IMR-90 (cell line): ENCODE measurements at regions not wholly inside any gene's neighbourhood (a gene's known extent, or its start where the extent isn't known, plus 50 kb on each side); places are given as distances from the start of the nearest gene placed in this dataset.

Experiments used
- FOS ChIP-seq: fragments of 150-350 bp; IDR thresholded peaks from 2 replicates; pipeline ENCODE4 v1.6.1; 2016; ENCODE audit warnings: low read depth, low read length
- MAZ ChIP-seq: IDR thresholded peaks from 2 replicates; pipeline ENCODE4 v1.6.1; 2012; ENCODE audit warnings: low read depth, mild to moderate bottlenecking, low read length, improper control_type of control experiment, moderate library complexity, borderline replicate concordance
- POLR2A ChIP-seq: IDR thresholded peaks from 2 replicates; pipeline ENCODE4 v1.6.1; 2012; ENCODE audit warnings: mild to moderate bottlenecking, low read depth, low read length
- SMC3 ChIP-seq: fragments of 150-350 bp; IDR thresholded peaks from 2 replicates; pipeline ENCODE4 v1.6.1; 2016; ENCODE audit warnings: low read depth, mild to moderate bottlenecking, antibody characterized with exemption, low read length, moderate library complexity
- TF ChIP-seq, protein P1 (sequence below): conservative IDR thresholded peaks from 2 replicates; pipeline ENCODE4 v1.5.1; 2012; ENCODE audit warnings: mild to moderate bottlenecking, low read depth, low read length, improper control_type of control experiment

DNA sequence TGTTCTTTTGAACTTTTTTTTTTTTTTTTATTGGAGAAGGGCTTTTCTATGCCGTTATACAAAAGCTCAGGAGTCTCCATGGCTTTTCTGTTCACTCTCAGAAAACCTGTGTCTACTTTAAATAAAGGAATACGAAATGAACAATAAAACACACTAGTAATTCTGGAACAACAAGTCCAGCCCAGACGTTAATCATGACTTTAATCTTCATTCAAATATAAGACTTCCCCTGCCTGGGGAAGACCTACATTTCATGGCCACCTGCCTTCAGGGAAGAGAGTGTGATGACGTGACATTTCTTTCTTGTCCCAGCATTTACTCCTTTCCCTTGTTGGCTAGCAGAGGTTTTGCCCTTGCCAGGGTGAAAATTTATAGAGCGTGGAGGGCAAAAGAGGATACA is 564.5 kb downstream of the PDCD6IP start:
- no peak for TF ChIP-seq SMC3
- no peak for TF ChIP-seq POLR2A
- no peak for TF ChIP-seq FOS
- TF ChIP-seq, protein P1, sequence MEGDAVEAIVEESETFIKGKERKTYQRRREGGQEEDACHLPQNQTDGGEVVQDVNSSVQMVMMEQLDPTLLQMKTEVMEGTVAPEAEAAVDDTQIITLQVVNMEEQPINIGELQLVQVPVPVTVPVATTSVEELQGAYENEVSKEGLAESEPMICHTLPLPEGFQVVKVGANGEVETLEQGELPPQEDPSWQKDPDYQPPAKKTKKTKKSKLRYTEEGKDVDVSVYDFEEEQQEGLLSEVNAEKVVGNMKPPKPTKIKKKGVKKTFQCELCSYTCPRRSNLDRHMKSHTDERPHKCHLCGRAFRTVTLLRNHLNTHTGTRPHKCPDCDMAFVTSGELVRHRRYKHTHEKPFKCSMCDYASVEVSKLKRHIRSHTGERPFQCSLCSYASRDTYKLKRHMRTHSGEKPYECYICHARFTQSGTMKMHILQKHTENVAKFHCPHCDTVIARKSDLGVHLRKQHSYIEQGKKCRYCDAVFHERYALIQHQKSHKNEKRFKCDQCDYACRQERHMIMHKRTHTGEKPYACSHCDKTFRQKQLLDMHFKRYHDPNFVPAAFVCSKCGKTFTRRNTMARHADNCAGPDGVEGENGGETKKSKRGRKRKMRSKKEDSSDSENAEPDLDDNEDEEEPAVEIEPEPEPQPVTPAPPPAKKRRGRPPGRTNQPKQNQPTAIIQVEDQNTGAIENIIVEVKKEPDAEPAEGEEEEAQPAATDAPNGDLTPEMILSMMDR: no peak
- TF ChIP-seq MAZ: no peak
